Naive B cell (primary cell): ENCODE measurements at regions not wholly inside any gene's neighbourhood (a gene's known extent, or its start where the extent isn't known, plus 50 kb on each side); places are given as distances from the start of the nearest gene placed in this dataset.

Experiments used
- ATAC-seq, 2 donors: fragments of 150-1000 bp; cut with Tn5 transposase; 2 replicates each; pipeline ENCODE4 v1.10.0; 2021; ENCODE audit warnings: low read depth in 2 of 2, mild to moderate bottlenecking in 2 of 2, moderate library complexity in 2 of 2
- DNase-seq: peaks from one replicate; pipeline ENCODE4 v3.0.0; 2022
- H3K27ac Mint-ChIP-seq, 6 donors: one replicate each; pipeline ENCODE4 v1.8.0; 2020 to 2022; ENCODE audit warnings: mild to moderate bottlenecking in 6 of 6, mixed read lengths in 6 of 6, moderate library complexity in 5 of 6, inconsistent platforms in 2 of 6
- H3K27me3 Mint-ChIP-seq, 3 donors: one replicate each; pipeline ENCODE4 v1.8.0; 2021 to 2022; ENCODE audit warnings: mixed read lengths in 3 of 3, mild to moderate bottlenecking in 1 of 3
- H3K36me3 Mint-ChIP-seq, 2 donors: one replicate each; pipeline ENCODE4 v1.8.0; 2020 to 2022; ENCODE audit warnings: mixed read lengths in 2 of 2, inconsistent platforms in 1 of 2, mild to moderate bottlenecking in 1 of 2
- H3K4me1 Mint-ChIP-seq, 3 donors: one replicate each; pipeline ENCODE4 v1.8.0; 2020 to 2022; ENCODE audit warnings: mixed read lengths in 3 of 3, inconsistent platforms in 1 of 3, mild to moderate bottlenecking in 1 of 3, moderate library complexity in 1 of 3
- H3K4me3 Mint-ChIP-seq, 8 donors: one replicate each; pipeline ENCODE4 v1.8.0; 2020 to 2022; ENCODE audit warnings: mild to moderate bottlenecking in 8 of 8, mixed read lengths in 8 of 8, moderate library complexity in 8 of 8, inconsistent platforms in 2 of 8
- H3K9me3 Mint-ChIP-seq, 7 donors: one replicate each; pipeline ENCODE4 v1.8.0; 2020 to 2022; ENCODE audit warnings: mixed read lengths in 7 of 7, mild to moderate bottlenecking in 5 of 7, inconsistent platforms in 2 of 7, moderate library complexity in 1 of 7

DNA sequence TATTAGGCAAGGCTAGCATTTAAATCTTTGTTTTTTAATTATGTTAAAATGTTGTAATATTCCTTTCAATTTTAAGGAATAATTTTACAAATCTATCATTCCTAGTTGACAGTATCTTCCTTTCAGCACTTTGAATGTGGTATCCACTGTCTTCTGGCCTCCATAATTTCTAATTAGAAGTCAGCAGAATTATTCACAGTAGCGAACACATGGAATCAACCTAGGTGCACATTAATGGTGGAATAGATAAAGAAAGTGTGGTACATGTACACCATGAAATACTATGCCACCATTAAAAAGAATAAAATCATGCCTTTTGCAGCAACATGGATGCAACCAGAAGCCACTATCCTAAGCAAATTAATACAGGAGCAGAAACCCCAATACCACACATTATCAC is 1887.8 kb downstream of the PCDH7 start:
- Mint-ChIP-seq H3K4me3 (no peak overlapping the region), H3K27me3 (no peaks in the 10 kb centered on the region), H3K36me3 (no peaks in the 10 kb centered on the region), H3K4me1 (no peaks in the 10 kb centered on the region), H3K27ac (no peak overlapping the region), H3K9me3 (peaks cover 0 to 11% (median 1%) of the 10 kb centered on the region in 7 donors)
- DNase-seq = no peak
- no peak for ATAC-seq

DNA sequence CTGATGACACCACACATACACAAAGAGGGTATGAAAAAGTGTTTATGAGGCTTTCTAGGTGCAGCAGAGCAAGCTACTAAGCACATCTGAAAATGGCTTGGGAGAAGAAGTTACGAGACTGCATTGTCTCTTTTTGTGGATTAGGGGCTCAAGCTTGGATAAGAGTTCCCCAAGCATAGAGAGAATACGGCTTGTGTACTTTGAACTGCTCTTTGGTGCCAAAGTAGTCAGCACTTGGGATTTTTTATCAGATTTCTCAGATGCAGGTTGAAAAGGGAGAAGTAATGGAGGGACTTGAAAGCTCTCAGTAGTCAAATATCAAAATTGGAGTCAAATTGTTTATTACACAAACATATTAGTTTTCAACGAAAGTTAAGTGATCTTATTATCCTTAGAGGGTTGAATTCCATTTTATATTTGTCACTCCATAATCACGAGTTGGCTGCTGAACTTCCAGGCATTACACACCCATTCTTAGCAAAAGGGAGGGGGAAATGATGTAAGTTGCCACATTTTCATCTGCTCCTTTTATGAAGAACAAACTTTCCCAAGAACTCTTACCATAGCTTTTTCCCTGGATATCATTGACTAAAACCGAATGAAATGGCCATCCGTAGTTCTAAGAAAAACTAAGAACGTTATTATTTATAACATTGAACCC is 1904.9 kb downstream of the PCDH7 start:
- ATAC-seq (no peak), DNase-seq (no peak)
- H3K4me3 Mint-ChIP-seq = no peak overlapping the region
- no peak overlapping the region for H3K27ac Mint-ChIP-seq
- H3K4me1 Mint-ChIP-seq = no peaks in the 10 kb centered on the region
- H3K9me3 Mint-ChIP-seq = peaks cover 0 to 9% (median 3%) of the 10 kb centered on the region in 7 donors
- H3K27me3 Mint-ChIP-seq = no peaks in the 10 kb centered on the region
- no peaks in the 10 kb centered on the region for H3K36me3 Mint-ChIP-seq

DNA sequence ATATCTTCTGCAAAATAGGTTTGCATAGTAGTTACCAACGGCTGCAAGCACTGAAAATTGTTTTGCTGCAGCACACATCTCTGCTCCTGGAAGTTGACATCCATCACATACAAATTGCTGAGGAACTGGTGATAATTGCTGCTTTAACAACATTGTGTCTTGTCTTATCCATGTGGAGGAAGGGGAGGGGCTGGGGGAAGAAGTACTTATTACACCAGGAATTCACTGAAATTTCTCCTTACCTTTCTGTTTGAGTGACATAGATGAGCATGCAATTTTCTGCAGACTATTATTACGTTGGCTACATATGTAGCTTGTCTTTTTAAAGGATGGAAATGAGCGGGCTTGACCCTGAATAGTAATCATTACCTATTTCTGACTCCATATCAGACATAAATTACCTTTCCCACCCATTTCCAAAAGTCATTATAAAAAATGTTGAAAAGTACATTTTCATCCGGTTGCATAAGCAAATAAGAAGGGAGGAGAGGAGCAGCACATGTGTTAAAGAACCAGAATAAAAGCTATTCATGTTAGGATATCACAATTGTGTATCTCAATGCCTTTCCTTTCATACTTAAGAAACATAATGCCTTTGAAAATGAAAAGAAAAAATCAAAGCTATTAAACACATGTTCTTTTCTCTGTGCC is 1905.6 kb downstream of the PCDH7 start:
- peaks cover 0 to 9% (median 3%) of the 10 kb centered on the region in 7 donors for H3K9me3 Mint-ChIP-seq
- H3K27ac Mint-ChIP-seq = no peak overlapping the region
- ATAC-seq (no peak), DNase-seq (no peak)
- H3K4me3 Mint-ChIP-seq = no peak overlapping the region
- no peaks in the 10 kb centered on the region for H3K27me3 Mint-ChIP-seq
- H3K4me1 Mint-ChIP-seq = no peaks in the 10 kb centered on the region
- H3K36me3 Mint-ChIP-seq = no peaks in the 10 kb centered on the region

DNA sequence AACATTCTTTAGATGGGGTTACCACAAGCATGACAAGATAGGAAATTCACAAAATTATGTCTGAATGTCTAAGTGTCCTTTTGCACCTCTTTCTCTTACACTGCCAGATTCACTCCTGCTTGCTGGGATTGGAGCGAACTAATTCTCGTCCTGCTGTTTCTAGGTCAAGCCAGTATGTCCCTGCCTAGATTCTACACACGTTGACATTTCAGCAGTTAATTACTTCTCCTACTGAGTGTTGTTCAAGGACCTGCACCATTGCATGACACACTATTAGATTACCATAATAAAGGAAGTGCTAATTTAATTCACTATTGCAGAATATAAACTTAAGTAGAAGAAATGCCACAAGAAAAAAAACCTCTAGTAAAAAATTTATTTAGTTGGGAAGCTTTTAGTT is 1911.7 kb downstream of the PCDH7 start:
- Mint-ChIP-seq H3K4me1 (no peaks in the 10 kb centered on the region), H3K36me3 (no peaks in the 10 kb centered on the region), H3K27ac (no peak overlapping the region), H3K27me3 (no peaks in the 10 kb centered on the region), H3K4me3 (no peak overlapping the region), H3K9me3 (peaks cover 0 to 9% (median 3%) of the 10 kb centered on the region in 7 donors)
- DNase-seq (no peak), ATAC-seq (no peak)

DNA sequence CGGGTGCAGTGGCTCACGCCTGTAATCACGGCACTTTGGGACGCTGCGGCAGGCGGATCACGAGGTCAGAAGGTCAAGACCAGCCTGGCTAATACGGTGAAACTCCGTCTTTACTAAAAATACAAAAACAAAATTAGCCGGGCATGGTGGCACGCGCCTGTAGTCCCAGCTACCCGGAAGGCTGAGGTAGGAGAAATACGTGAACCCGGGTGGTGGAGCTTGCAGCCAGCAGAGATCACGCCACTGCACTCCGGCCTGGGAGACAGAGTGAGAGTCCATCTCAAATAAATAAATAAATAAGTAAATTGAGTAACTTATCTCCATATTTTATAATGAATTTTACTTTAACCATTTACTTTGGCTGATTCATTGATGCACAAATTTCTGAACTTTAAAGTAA is 1913.3 kb downstream of the PCDH7 start:
- Mint-ChIP-seq H3K36me3 (no peaks in the 10 kb centered on the region), H3K9me3 (peaks cover 0 to 5% (median 0%) of the 10 kb centered on the region in 7 donors), H3K27ac (no peak overlapping the region), H3K4me3 (no peak overlapping the region), H3K4me1 (no peaks in the 10 kb centered on the region), H3K27me3 (no peaks in the 10 kb centered on the region)
- ATAC-seq (no peak), DNase-seq (no peak)

DNA sequence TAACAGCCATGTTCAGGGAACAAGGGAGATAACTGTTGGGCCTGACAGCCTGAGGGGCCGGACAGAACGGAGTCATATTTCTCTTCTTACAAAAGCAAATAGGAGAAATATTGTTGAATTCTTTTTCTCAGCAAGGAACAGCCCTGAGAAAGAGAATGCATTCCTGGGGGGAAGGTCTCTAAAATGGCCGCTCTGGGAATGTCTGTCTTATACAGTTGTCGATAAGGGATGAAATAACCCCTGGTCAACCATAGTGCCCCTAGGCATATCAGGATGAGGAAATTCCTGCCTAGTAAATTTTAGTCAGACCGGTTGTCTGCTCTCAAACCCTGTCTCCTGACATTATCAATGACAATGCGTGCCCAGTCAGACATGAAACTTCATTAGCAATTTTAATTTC is 1925.5 kb downstream of the PCDH7 start:
- Mint-ChIP-seq H3K4me3 (no peak overlapping the region), H3K27me3 (no peaks in the 10 kb centered on the region), H3K4me1 (no peaks in the 10 kb centered on the region), H3K27ac (no peak overlapping the region), H3K9me3 (peaks cover 10 to 29% (median 18%) of the 10 kb centered on the region in 7 donors), H3K36me3 (peaks cover 0 to 8% of the 10 kb centered on the region in 2 donors)
- DNase-seq (no peak), ATAC-seq (no peak)

DNA sequence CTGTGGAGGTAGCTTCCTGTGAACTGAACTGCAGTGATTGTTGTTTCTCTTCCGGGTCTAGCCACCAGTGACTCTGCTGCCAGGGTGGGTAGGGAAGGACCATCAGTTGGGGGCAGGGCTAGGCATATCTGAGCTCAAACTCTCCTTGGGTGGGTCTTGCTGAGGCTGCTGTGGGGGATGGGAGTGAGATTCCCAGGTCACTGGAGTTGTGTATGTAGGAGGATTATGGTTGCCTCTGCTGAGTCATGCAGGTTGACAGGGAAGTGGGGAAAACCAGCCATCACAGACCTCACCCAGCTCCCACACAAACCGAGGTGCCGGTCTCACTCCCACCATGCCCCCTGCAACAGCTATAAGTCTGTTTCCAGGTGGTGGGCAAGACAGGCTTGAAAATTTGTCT is 1937.8 kb downstream of the PCDH7 start:
- ATAC-seq = no peak
- H3K4me1 Mint-ChIP-seq = no peaks in the 10 kb centered on the region
- H3K36me3 Mint-ChIP-seq = no peaks in the 10 kb centered on the region
- peaks cover 0 to 17% (median 7%) of the 10 kb centered on the region in 7 donors for H3K9me3 Mint-ChIP-seq
- H3K27ac Mint-ChIP-seq = no peak overlapping the region
- no peaks in the 10 kb centered on the region for H3K27me3 Mint-ChIP-seq
- H3K4me3 Mint-ChIP-seq = no peak overlapping the region
- no peak for DNase-seq

DNA sequence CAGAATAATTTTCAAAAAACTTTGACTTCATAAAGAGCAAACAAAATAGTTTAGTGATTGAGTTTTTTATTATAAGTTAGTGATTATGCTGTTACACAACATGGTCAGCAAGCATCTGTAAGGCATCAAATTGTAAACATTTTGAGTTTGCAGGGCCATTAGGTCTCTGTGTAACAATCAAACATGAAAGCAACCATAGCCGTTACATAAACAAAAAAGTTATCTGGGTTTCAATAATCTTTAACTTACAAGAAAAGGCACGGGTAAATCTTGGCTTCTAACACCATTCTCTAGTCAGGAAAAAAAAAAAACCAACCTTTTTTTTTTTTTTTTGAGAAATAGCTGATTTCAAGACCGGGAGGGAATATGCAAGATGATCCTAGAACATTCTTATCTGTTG is 1941.1 kb downstream of the PCDH7 start:
- H3K36me3 Mint-ChIP-seq = no peaks in the 10 kb centered on the region
- no peaks in the 10 kb centered on the region for H3K4me1 Mint-ChIP-seq
- DNase-seq (no peak), ATAC-seq (no peak)
- H3K27ac Mint-ChIP-seq = no peak overlapping the region
- no peak overlapping the region for H3K4me3 Mint-ChIP-seq
- no peaks in the 10 kb centered on the region for H3K27me3 Mint-ChIP-seq
- H3K9me3 Mint-ChIP-seq = peaks cover 0 to 17% (median 5%) of the 10 kb centered on the region in 7 donors

DNA sequence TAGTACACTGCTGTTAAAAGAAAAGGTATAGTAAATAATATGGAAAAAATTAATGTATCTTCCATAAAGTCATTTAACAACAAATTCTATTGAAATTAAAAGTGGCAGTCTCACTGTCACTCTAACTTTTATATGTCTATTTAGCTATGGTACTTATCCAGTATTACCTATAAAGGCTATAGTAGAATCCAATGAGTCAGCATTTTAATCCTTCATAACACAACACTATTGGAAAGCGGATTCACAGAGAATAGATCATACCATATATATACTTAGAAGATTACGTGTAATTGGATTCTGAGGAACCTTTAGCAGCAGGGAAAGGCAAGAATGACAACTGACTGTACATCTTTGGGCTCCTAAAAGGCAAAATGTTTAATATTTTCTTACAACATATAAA is 1942.6 kb downstream of the PCDH7 start:
- H3K4me1 Mint-ChIP-seq = no peaks in the 10 kb centered on the region
- ATAC-seq = no peak
- peaks cover 0 to 17% (median 5%) of the 10 kb centered on the region in 7 donors for H3K9me3 Mint-ChIP-seq
- H3K36me3 Mint-ChIP-seq = no peaks in the 10 kb centered on the region
- H3K27me3 Mint-ChIP-seq = no peaks in the 10 kb centered on the region
- H3K27ac Mint-ChIP-seq = no peak overlapping the region
- no peak overlapping the region for H3K4me3 Mint-ChIP-seq
- DNase-seq = no peak

DNA sequence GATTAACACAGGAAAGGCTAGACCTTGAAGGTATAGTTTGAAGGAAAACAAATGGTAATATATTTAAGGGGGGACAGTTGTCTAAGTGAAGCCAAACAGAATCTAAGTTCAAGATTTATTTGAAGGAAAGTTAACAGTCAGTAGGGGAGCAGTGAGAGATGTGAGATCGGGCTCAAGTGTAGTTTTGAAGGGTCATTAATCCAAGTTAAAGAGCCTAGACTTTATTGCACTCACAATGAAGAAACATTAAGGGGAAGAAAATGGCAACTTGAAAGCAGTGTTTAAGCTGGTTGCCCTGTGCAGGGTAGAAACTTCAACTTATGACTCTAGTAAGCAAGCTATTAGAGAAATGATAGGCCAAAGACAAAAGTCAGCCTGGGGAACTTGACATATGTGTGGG is 1952.2 kb downstream of the PCDH7 start:
- H3K4me1 Mint-ChIP-seq = no peaks in the 10 kb centered on the region
- no peak overlapping the region for H3K27ac Mint-ChIP-seq
- no peaks in the 10 kb centered on the region for H3K27me3 Mint-ChIP-seq
- ATAC-seq = no peak
- H3K9me3 Mint-ChIP-seq = peaks cover 0 to 2% (median 0%) of the 10 kb centered on the region in 7 donors
- no peak for DNase-seq
- no peaks in the 10 kb centered on the region for H3K36me3 Mint-ChIP-seq
- no peak overlapping the region for H3K4me3 Mint-ChIP-seq

DNA sequence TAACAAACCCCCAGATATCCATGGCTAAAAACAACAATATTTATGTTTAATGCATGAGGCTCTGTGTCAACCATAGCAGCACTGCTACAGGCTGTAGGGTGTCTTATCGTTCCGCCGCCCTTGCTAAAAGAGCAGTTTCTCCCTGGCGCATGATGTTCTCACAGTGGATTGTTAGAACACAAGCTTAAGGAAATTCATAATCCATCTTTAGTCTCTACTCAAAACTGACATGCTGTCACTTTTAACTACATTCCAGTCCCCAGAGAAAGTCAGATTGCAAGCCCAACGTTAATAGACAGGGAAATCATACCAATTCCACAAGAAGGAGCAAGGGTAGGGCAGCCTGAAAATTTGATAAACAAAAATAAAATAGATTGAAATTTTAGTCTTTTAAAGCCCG is 1960.8 kb downstream of the PCDH7 start:
- Mint-ChIP-seq H3K9me3 (peaks cover 0 to 4% (median 2%) of the 10 kb centered on the region in 7 donors), H3K4me1 (no peaks in the 10 kb centered on the region), H3K4me3 (no peak overlapping the region), H3K27me3 (no peaks in the 10 kb centered on the region), H3K36me3 (no peaks in the 10 kb centered on the region), H3K27ac (no peak overlapping the region)
- ATAC-seq (no peak), DNase-seq (no peak)

DNA sequence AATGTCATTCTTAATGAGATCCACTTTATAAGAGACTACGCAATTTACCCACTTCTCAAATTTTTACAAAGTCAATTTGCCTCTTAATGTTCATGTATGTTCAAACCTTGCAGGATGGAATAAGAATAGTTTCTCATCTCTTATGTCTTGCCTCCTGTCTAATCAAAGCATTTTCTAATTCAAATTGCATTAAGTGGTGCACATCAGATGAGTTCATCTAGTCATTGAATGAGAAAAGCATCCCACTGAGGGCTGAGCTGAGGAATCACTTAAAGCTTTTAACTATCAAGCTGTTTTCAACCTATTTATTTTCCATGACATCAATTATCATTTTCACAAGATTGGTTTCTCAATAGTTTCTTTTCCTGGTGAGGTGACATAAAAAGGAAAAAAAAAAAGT is 1964.0 kb downstream of the PCDH7 start:
- ATAC-seq = no peak
- no peaks in the 10 kb centered on the region for H3K4me1 Mint-ChIP-seq

DNA sequence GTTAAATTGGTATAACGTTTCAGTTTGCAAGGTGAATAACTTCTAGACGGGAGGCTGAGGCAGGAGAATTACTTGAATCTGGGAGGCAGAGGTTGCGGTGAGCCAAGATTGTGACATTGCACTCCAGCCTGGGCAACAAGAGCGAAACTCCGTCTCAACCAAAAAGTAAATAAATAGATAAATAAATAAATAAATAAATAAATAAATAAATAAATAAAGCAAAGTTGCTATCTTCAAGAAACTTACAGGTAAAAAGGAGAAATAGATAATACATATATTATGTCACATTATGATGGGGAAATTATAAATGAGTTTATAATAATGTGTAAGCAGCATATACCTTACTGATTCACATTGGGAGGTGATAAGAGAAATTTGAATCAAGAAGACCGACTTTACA is 1966.0 kb downstream of the PCDH7 start:
- DNase-seq = no peak
- H3K4me3 Mint-ChIP-seq = no peak overlapping the region
- H3K27ac Mint-ChIP-seq = no peak overlapping the region

More for the DNA sequence above, 1964.0 kb downstream of the PCDH7 start:
- Mint-ChIP-seq H3K36me3 (no peaks in the 10 kb centered on the region), H3K27ac (no peak overlapping the region), H3K4me3 (no peak overlapping the region), H3K27me3 (no peaks in the 10 kb centered on the region), H3K9me3 (peaks cover 0 to 4% (median 2%) of the 10 kb centered on the region in 7 donors)
- DNase-seq = no peak

DNA sequence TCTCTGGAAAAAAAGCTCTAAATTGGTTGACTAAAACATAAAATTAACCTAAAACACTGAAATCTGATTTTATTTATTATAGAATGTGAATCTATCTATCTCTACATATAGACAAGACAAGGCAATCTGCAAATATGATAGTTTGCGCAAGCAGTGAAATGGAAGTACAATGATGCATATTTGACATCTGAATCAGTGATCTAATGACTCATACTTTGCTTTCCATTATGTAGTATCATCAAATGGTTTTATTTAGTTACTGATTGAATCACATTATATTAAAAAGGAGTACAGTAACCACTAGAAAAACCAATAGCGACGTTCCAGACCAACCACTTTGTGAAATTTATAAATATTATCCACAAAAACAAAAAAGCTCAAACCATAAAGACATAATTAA is 1969.3 kb downstream of the PCDH7 start:
- Mint-ChIP-seq H3K4me1 (no peaks in the 10 kb centered on the region), H3K27me3 (no peaks in the 10 kb centered on the region), H3K36me3 (no peaks in the 10 kb centered on the region), H3K9me3 (peaks cover 0 to 10% (median 6%) of the 10 kb centered on the region in 7 donors), H3K27ac (no peak overlapping the region), H3K4me3 (no peak overlapping the region)
- DNase-seq (no peak), ATAC-seq (no peak)

More for the DNA sequence above, 1966.0 kb downstream of the PCDH7 start:
- no peaks in the 10 kb centered on the region for H3K36me3 Mint-ChIP-seq
- H3K4me1 Mint-ChIP-seq = no peaks in the 10 kb centered on the region
- H3K27me3 Mint-ChIP-seq = no peaks in the 10 kb centered on the region
- no peak for ATAC-seq
- peaks cover 0 to 4% (median 0%) of the 10 kb centered on the region in 7 donors for H3K9me3 Mint-ChIP-seq
